B cell (primary cell): ENCODE measurements at regions not wholly inside any gene's neighbourhood (a gene's known extent, or its start where the extent isn't known, plus 50 kb on each side); places are given as distances from the start of the nearest gene placed in this dataset.

Source experiments
- EZH2 ChIP-seq: IDR thresholded peaks from 2 replicates; pipeline ENCODE4 v1.6.1; 2012; ENCODE audit warnings: borderline replicate concordance, low read depth, mild to moderate bottlenecking, moderate library complexity, low read length; ENCODE audit not compliant: insufficient read depth, poor library complexity, severe bottlenecking
- TF ChIP-seq, protein P1 (sequence below): fragments of 200-600 bp; IDR thresholded peaks from one replicate; pipeline ENCODE4 v1.8.0; 2022; ENCODE audit warnings: antibody characterized with exemption, mild to moderate bottlenecking

DNA sequence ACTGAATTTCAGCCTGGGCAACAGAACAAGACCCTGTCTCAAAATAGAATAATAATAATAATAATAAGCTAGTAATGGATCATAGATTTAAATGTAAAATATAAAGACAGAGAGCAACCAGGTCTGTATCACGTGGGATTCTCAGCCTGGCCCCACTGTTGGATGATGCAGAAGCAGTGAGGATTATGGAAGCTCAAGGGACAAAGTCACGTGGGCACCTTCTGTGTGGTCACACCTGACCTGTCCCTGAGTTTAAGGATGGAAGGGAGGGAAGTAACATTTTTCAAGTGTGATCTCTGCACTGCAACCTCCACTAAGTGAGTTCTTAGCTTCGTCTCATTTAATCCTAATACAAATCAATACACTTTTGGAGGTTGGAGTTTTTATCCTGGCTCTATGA lies 212.5 kb upstream of the IER5L start:
- TF ChIP-seq, protein P1, sequence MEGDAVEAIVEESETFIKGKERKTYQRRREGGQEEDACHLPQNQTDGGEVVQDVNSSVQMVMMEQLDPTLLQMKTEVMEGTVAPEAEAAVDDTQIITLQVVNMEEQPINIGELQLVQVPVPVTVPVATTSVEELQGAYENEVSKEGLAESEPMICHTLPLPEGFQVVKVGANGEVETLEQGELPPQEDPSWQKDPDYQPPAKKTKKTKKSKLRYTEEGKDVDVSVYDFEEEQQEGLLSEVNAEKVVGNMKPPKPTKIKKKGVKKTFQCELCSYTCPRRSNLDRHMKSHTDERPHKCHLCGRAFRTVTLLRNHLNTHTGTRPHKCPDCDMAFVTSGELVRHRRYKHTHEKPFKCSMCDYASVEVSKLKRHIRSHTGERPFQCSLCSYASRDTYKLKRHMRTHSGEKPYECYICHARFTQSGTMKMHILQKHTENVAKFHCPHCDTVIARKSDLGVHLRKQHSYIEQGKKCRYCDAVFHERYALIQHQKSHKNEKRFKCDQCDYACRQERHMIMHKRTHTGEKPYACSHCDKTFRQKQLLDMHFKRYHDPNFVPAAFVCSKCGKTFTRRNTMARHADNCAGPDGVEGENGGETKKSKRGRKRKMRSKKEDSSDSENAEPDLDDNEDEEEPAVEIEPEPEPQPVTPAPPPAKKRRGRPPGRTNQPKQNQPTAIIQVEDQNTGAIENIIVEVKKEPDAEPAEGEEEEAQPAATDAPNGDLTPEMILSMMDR, result no peak
- TF ChIP-seq EZH2, result no peak
